Progenitor cell of endocrine pancreas (in vitro differentiated cells): ENCODE measurements at regions not wholly inside any gene's neighbourhood (a gene's known extent, or its start where the extent isn't known, plus 50 kb on each side); places are given as distances from the start of the nearest gene placed in this dataset.

Source experiments
- DNase-seq: peaks from one replicate; pipeline ENCODE4 v3.0.0; 2021; ENCODE audit warnings: low spot score; ENCODE audit not compliant: unreplicated experiment
- H3K27ac Mint-ChIP-seq: 2 replicates; pipeline ENCODE4 v1.8.0; 2021; ENCODE audit warnings: mild to moderate bottlenecking, moderate library complexity, mixed read lengths
- H3K27me3 Mint-ChIP-seq: 2 replicates; pipeline ENCODE4 v1.8.0; 2021; ENCODE audit warnings: mixed read lengths
- H3K36me3 Mint-ChIP-seq: 2 replicates; pipeline ENCODE4 v1.8.0; 2022; ENCODE audit warnings: mixed read lengths; ENCODE audit not compliant: insufficient read depth
- H3K4me1 Mint-ChIP-seq: 2 replicates; pipeline ENCODE4 v1.8.0; 2021; ENCODE audit warnings: low read depth, mixed read lengths
- H3K4me3 Mint-ChIP-seq: 2 replicates; pipeline ENCODE4 v1.8.0; 2021; ENCODE audit warnings: low read depth, mild to moderate bottlenecking, moderate library complexity, mixed read lengths
- H3K9me3 Mint-ChIP-seq: 2 replicates; pipeline ENCODE4 v1.8.0; 2021; ENCODE audit warnings: low read depth, mixed read lengths
- TF ChIP-seq, protein P1 (sequence below): fragments of 200-600 bp; sonication (generic); IDR thresholded peaks from one replicate; pipeline ENCODE4 v1.5.0; 2021; ENCODE audit warnings: antibody characterized with exemption, mild to moderate bottlenecking; ENCODE audit not compliant: unreplicated experiment

DNA sequence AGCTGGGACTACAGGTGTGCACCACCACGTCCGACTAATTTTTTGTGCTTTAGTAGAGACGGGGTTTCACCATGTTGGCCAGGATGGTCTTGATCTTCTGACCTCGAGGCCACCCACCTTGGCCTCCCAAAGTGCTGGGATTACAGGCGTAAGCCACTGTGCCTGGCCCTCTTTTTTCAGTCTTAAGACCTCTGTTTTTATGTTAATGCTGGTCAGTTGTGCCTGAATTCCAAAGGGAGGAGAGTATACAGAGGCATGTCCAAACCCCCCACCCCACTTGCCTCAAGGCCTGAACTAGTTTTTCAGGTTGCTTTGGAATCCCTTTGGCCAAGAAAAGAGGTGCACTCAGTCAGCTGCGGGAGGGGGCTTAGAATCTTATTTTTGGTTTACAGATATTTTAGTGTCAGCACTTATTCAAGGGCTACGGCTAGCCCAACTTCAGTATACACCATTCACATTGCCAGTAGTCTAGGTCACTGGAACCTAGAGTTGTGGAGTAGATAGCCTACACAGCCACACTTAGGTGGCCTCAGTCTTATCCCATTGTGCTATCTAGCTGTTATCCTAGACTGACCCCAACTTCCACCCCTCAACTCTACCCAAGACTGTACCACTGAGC lies 128.0 kb upstream of the TPM1 start:
- DNase-seq, result no peak
- no peak overlapping the region for H3K27ac Mint-ChIP-seq
- H3K9me3 Mint-ChIP-seq, result peaks cover 6% of the 10 kb centered on the region
- no peak overlapping the region for H3K4me3 Mint-ChIP-seq
- no peaks in the 10 kb centered on the region for H3K27me3 Mint-ChIP-seq
- H3K4me1 Mint-ChIP-seq, result peaks cover 19% of the 10 kb centered on the region
- H3K36me3 Mint-ChIP-seq, result peaks cover 3% of the 10 kb centered on the region
- TF ChIP-seq, protein P1, sequence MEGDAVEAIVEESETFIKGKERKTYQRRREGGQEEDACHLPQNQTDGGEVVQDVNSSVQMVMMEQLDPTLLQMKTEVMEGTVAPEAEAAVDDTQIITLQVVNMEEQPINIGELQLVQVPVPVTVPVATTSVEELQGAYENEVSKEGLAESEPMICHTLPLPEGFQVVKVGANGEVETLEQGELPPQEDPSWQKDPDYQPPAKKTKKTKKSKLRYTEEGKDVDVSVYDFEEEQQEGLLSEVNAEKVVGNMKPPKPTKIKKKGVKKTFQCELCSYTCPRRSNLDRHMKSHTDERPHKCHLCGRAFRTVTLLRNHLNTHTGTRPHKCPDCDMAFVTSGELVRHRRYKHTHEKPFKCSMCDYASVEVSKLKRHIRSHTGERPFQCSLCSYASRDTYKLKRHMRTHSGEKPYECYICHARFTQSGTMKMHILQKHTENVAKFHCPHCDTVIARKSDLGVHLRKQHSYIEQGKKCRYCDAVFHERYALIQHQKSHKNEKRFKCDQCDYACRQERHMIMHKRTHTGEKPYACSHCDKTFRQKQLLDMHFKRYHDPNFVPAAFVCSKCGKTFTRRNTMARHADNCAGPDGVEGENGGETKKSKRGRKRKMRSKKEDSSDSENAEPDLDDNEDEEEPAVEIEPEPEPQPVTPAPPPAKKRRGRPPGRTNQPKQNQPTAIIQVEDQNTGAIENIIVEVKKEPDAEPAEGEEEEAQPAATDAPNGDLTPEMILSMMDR, result no peak

DNA sequence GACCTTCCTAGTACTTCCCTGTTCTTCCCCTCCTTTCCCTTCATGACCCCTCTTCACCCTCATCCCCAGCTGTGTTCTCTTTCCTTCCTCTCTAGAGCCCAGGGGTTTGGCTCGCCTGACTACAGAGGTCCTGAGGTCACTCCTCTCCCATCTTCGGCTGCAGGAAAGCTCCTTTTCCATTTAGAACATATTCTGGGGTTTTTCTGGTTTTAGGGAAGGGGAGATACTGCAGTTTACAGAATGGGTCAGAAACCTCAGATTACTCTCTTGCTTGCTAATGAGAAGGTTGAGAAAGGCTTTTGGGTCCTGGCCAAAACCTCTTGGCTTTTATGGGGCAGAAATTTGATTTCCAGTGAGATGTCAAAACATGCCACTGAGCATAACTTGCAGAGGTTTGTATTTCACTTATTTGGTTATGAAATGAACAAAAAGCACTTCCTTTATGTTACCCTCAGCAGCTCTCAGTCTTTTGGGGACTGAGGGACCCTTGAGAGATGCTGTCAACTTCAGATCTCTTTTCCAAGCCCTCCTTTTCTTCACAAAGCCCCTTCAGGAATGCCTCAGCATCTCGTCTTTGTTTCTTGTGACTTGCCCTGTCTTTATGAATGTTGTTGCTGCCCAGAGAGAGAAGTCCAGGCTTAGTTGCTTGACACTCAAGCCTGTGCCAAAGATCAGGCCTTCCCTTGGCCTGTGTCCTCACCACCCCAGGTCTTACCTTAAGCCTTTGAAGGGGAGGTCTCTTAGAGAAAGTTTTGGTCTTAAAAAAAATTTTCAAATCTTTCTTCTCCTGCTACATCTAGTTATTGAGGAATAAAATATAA lies 121.7 kb upstream of the TPM1 start:
- Mint-ChIP-seq H3K27me3 (no peaks in the 10 kb centered on the region), H3K9me3 (peaks cover 2% of the 10 kb centered on the region), H3K4me1 (peaks cover 2% of the 10 kb centered on the region), H3K4me3 (no peak overlapping the region), H3K36me3 (no peaks in the 10 kb centered on the region), H3K27ac (no peak overlapping the region)
- TF ChIP-seq, protein P1, result no peak
- no peak for DNase-seq

DNA sequence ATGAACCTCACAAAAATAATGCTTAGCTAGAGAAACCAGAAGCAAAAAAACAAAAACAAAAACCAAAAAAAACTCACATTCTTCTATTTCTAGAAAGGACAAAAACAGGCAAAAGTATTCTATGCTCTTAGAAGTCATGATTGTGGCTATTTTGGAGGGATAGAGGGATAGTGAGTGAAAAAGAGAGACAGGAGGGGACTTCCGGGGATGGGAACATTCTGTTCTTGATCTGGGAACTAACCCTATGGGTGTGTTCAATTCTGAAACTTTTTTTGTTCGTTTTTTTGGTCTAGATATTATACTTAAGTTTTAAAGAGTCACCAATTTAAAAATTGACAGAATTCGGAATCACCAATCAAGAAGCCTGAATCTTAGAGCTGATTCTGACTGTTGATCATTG lies 120.0 kb upstream of the TPM1 start:
- no peak for DNase-seq
- no peaks in the 10 kb centered on the region for H3K36me3 Mint-ChIP-seq
- H3K27ac Mint-ChIP-seq, result no peak overlapping the region
- H3K27me3 Mint-ChIP-seq, result peaks cover 3% of the 10 kb centered on the region
- TF ChIP-seq, protein P1, result no peak
- no peak overlapping the region for H3K4me3 Mint-ChIP-seq
- no peaks in the 10 kb centered on the region for H3K4me1 Mint-ChIP-seq
- peaks cover 2% of the 10 kb centered on the region for H3K9me3 Mint-ChIP-seq

DNA sequence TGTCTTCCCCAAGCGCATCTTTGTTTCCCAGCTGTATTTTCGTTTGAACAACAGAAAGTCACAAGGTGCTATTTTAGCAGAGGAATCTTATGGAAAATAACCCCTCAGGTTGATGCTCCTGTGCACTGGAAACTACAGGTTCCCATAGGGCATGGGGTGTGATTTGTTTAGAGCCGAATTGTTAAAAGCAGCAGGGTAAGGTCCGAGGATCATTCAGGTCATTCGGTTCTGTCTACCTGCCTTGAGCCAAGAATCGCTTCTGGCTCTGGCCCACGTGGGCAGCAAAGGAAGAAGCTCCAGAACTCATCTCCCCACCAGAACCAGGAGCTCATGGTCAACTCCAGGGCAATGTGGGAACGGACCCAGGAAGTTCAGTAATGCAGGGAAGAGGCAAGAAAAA lies 116.7 kb upstream of the TPM1 start:
- no peaks in the 10 kb centered on the region for H3K36me3 Mint-ChIP-seq
- TF ChIP-seq, protein P1, result no peak
- no peak overlapping the region for H3K4me3 Mint-ChIP-seq
- H3K27me3 Mint-ChIP-seq, result peaks cover 3% of the 10 kb centered on the region
- no peak overlapping the region for H3K27ac Mint-ChIP-seq
- no peaks in the 10 kb centered on the region for H3K4me1 Mint-ChIP-seq
- no peaks in the 10 kb centered on the region for H3K9me3 Mint-ChIP-seq
- DNase-seq, result no peak

DNA sequence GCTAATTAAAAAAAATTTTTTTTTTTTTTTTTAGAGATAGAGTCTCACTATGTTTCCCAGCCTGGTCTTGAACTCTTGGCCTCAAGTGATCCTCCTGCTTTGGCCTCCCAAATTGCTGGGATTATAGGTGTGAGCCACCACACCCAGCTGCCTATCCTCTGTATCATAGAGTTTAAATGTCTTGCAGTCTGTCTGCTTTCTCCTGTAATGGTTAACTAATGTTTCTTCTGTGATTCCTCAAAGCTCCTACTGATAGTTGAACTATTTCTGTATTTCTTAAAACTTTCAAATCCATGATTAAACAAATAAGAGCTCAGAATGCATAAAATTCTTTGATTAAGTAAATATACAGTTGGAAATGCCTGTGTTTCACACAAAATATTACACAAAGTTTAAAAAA lies 115.4 kb upstream of the TPM1 start:
- Mint-ChIP-seq H3K4me3 (no peak overlapping the region), H3K36me3 (no peaks in the 10 kb centered on the region), H3K27ac (no peak overlapping the region), H3K27me3 (peaks cover 3% of the 10 kb centered on the region), H3K4me1 (no peaks in the 10 kb centered on the region), H3K9me3 (no peaks in the 10 kb centered on the region)
- DNase-seq, result no peak
- TF ChIP-seq, protein P1, result no peak
